HepG2 (cell line): ENCODE measurements at regions not wholly inside any gene's neighbourhood (a gene's known extent, or its start where the extent isn't known, plus 50 kb on each side); places are given as distances from the start of the nearest gene placed in this dataset.

Source experiments
- ATAC-seq: fragments of 200-7000 bp; cut with Tn5 transposase; 3 replicates; pipeline ENCODE4 v1.9.1; 2020; ENCODE audit warnings: mild to moderate bottlenecking, moderate library complexity
- BruUV-seq: library from RNA; stranded (reverse); fragments of 400-500 nt; replicated peaks from 2 replicates; lab custom pipeline; 2021; lab: Mats Ljungman, UMichigan
- CTCF ChIA-PET: fragments of 300-600 bp; formaldehyde crosslinking; extraction: SDS; loops from one replicate; lab custom pipeline; 2021; ENCODE audit warnings: low total read pairs, inconsistent platforms, low intra/inter-chr PET ratio; lab: Yijun Ruan, JAX
- POLR2A ChIA-PET: fragments of 350-600 bp; sonication (Branson Sonifier 250); formaldehyde crosslinking; loops from one replicate; lab custom pipeline; 2020; ENCODE audit warnings: antibody characterized with exemption, inconsistent platforms; lab: Yijun Ruan, JAX
- DNase-seq: peaks from one replicate; pipeline ENCODE4 v3.0.0-alpha.2; 2015; ENCODE audit warnings: low spot score
- FAIRE-seq: peaks from 3 replicates; lab custom pipeline; 2011; peaks lifted over from hg19 to GRCh38; lab: Jason Lieb, UNC
- H2AFZ ChIP-seq: one replicate; pipeline ENCODE4 v1.6.1; 2011; ENCODE audit warnings: low read length, inconsistent platforms
- H3K27ac ChIP-seq: fragments of 300-600 bp; 3 replicates; pipeline ENCODE4 v1.8.0; 2011; ENCODE audit warnings: mixed run types, mild to moderate bottlenecking, mixed read lengths, low read length, inconsistent platforms; ENCODE audit not compliant: insufficient read depth; ENCODE audit errors: extremely low read length
- H3K27me3 ChIP-seq, 2 experiments: fragments of 200-600 bp in 1 of 2; 2 replicates in 1 of 2; 3 replicates in 1 of 2; pipeline versions ENCODE4 v1.6.0 to v1.8.0; 2011; ENCODE audit warnings: low read length in 2 of 2, mild to moderate bottlenecking in 2 of 2, moderate library complexity in 2 of 2, inconsistent platforms in 1 of 2; ENCODE audit not compliant: insufficient read depth in 2 of 2, control insufficient read depth in 1 of 2
- H3K36me3 ChIP-seq, 2 experiments: fragments of 200-600 bp in 1 of 2; replicated peaks in 1 of 2; 2 replicates in 1 of 2; 3 replicates in 1 of 2; pipeline versions ENCODE4 v1.5.1 to v1.8.0; 2011; ENCODE audit warnings: low read length in 2 of 2, inconsistent platforms in 1 of 2; ENCODE audit not compliant: insufficient read depth in 2 of 2, control insufficient read depth in 1 of 2
- H3K4me1 ChIP-seq: 2 replicates; pipeline ENCODE4 v1.5.1; 2012; ENCODE audit warnings: low read length, inconsistent platforms; ENCODE audit not compliant: insufficient read depth
- H3K4me2 ChIP-seq: 2 replicates; pipeline ENCODE4 v1.6.0; 2011; ENCODE audit warnings: low read depth, low read length, inconsistent platforms
- H3K4me3 ChIP-seq, 3 experiments: fragments of 200-600 bp in 1 of 3; sonication (generic), shearing (Covaris generic) in 1 of 3; replicated peaks in 1 of 3; 2 replicates each; pipeline ENCODE4 v1.5.1; 2011 to 2016; ENCODE audit warnings: low read length in 3 of 3, inconsistent platforms in 2 of 3, low read depth in 2 of 3, mild to moderate bottlenecking in 2 of 3, control low read depth in 1 of 3, mixed read lengths in 1 of 3; ENCODE audit not compliant: insufficient read depth in 1 of 3
- H3K79me2 ChIP-seq: one replicate; pipeline ENCODE4 v1.6.1; 2011; ENCODE audit warnings: low read length, inconsistent platforms; ENCODE audit not compliant: insufficient read depth
- H3K9ac ChIP-seq: 2 replicates; pipeline ENCODE4 v1.6.0; 2011; ENCODE audit warnings: mild to moderate bottlenecking, low read depth, low read length, inconsistent platforms; ENCODE audit not compliant: insufficient read depth
- H3K9me3 ChIP-seq: 2 replicates; pipeline ENCODE4 v1.5.1; 2012; ENCODE audit warnings: mild to moderate bottlenecking, low read length
- H4K20me1 ChIP-seq: 2 replicates; pipeline ENCODE4 v1.6.0; 2011; ENCODE audit warnings: inconsistent platforms, mild to moderate bottlenecking, low read length, moderate library complexity; ENCODE audit not compliant: insufficient read depth
- ATF7 ChIP-seq, 2 experiments: fragments of 450-650 bp in 1 of 2; sonication (generic) in 1 of 2; formaldehyde crosslinking in 1 of 2; IDR thresholded peaks; 2 replicates each; pipeline versions ENCODE4 v1.4.0 to v1.6.1; 2016 to 2020; ENCODE audit warnings: antibody characterized with exemption in 1 of 2, mild to moderate bottlenecking in 1 of 2, missing genetic modification reagents in 1 of 2
- GABPB1 ChIP-seq: IDR thresholded peaks from 2 replicates; pipeline ENCODE4 v1.6.1; 2016; ENCODE audit warnings: mild to moderate bottlenecking, missing genetic modification reagents, moderate library complexity, missing compliant biosample characterization
- ZBTB2 ChIP-seq: sonication (generic); formaldehyde crosslinking; IDR thresholded peaks from 2 replicates; pipeline ENCODE4 v1.8.0; 2022; ENCODE audit warnings: low read depth, missing genetic modification reagents
- ZNF501 ChIP-seq: sonication (generic); formaldehyde crosslinking; IDR thresholded peaks from 2 replicates; pipeline ENCODE4 v1.5.1; 2020; ENCODE audit warnings: mild to moderate bottlenecking, moderate library complexity, missing genetic modification reagents
- WGBS: methylation state at CpG from one replicate; pipeline ENCODE4 v1.1.6; 2017; ENCODE audit warnings: low lambda C conversion rate; 5-methylcytosine and 5-hydroxymethylcytosine counted together
- in situ Hi-C: cut with HindIII; loops from 2 replicates; pipeline ENCODE4 v1.10.0; 2017; ENCODE audit warnings: low pct_unique_long_range_greater_than_20kb; ENCODE audit not compliant: extremely low pct_ligation_motif_present
- intact Hi-C: fragments of 100-400 bp; cut with micrococcal nuclease; formaldehyde crosslinking; loops from one replicate; pipeline ENCODE4 v1.10.0; 2022; ENCODE audit not compliant: unreplicated experiment

- no peak for TF ChIP-seq ZNF501 (CRISPR knock-in tag)
- TF ChIP-seq GABPB1 (CRISPR knock-in tag): no peak
- TF ChIP-seq, all 625 proteins: peak for 0
Measured at GRCh38 chr1:112320058-112320457, 76.0 kb upstream of the CTTNBP2NL start (continued).

GRCh38 chr1:112322018-112322417 is 74.0 kb upstream of the CTTNBP2NL start:
- CTCF ChIA-PET: no interaction called here
- 37% methylated on average over 7 of the region's 7 CpGs for WGBS
- intact Hi-C loops: no loop called here
- Histone ChIP-seq H3K4me1 (no peaks in the 10 kb centered on the region), H4K20me1 (no peaks in the 10 kb centered on the region), H3K27me3 (peaks cover 2 to 26% of the 10 kb centered on the region in 2 experiments; a peak in 3 of 5 replicates), H3K9me3 (no peaks in the 10 kb centered on the region), H3K4me2 (no peak overlapping the region), H3K4me3 (no peak overlapping the region), H2AFZ (no peak overlapping the region), H3K9ac (no peak overlapping the region), H3K79me2 (no peaks in the 10 kb centered on the region), H3K36me3 (no peaks in the 10 kb centered on the region), H3K27ac (no peak overlapping the region)
- ATAC-seq (no peak), FAIRE-seq (no peak), DNase-seq (no peak)
- no TSS peak for BruUV-seq
- in situ Hi-C loops: no loop called here
- TF ChIP-seq ZBTB2 (CRISPR knock-in tag) (no peak), ATF7 (IDR thresholded peaks at IDR 0.05) (peak; percentile 11; the same call in 1 of the 2 replicates), ATF7 (CRISPR knock-in tag; IDR thresholded peaks at IDR 0.05) (no peak)
- POLR2A ChIA-PET: no interaction called here
